ENCODE measurements at regions not wholly inside any gene's neighbourhood (a gene's known extent, or its start where the extent isn't known, plus 50 kb on each side); places are given as distances from the start of the nearest gene placed in this dataset.
"Not testable (repeated sequence)": the region's sequence is repeated elsewhere in the genome, so short reads cannot be mapped to it uniquely, and the experiment has no call there.

DNA sequence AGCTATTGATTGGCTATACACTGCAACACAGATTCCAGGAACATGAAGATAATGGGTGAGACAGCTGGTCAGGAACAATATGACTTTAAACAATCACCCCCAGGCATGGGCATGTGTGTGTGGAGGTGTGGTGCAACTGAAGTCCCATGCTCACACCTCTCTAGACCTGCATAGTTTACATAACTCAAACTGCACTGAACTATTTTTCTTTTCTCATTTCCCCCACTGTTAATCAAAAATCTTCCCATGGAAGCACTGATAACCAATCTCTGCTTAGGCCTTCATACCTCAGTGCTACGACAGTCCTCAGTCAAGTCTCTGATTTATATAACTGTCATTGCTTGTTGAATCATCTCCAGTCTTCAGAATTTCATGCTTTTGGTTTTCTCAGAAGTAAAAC, 600.2 kb downstream of the NTRK3 start:
- intact Hi-C loops (cut with DNase I) = no loop called here
- ATAC-seq (no peak), DNase-seq (ENCODE audit: missing footprints) (no peak)

DNA sequence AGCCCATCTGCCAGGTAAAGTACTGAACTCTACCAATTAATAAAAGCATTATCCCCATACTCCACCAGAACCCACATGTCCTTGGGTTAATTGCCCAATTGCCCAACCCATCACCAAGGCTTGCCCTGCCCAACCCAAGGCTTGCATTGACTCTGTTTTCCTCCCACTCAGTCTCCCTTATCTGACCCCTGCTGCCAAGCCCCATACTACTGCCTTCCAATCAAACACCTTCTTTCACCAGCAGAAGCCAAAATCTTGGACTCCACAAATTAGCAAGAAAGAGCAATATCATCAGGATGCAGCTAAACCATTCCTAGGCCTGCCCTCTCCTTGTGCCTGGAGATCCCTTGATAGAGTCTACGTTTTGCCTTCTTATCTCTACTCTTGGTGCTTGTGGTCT, 602.9 kb downstream of the NTRK3 start:
- ATAC-seq = no peak
- no peak for DNase-seq (ENCODE audit: missing footprints)
- intact Hi-C loops (cut with DNase I) = no loop called here

DNA sequence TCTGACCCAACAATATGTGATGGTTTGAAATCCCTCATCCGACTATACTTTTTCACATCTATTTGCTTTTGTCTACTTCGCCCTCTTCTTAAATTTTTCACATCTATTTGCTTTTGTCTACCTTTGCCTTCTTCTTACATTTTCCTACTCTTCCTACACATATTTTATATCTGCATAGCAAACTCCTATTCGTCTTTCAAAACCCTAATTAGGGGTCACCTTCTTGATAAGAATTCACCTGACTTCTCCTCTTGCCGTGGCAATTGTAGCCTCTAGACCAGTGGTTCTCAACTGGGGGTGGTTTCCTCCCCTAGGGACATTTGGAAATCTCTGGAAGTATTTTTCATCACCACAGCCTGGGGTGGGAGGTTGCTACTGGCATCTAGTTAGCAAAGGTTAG, 607.4 kb downstream of the NTRK3 start:
- DNase-seq (ENCODE audit: missing footprints) (no peak), ATAC-seq (no peak)
- intact Hi-C loops (cut with DNase I) = no loop called here

DNA sequence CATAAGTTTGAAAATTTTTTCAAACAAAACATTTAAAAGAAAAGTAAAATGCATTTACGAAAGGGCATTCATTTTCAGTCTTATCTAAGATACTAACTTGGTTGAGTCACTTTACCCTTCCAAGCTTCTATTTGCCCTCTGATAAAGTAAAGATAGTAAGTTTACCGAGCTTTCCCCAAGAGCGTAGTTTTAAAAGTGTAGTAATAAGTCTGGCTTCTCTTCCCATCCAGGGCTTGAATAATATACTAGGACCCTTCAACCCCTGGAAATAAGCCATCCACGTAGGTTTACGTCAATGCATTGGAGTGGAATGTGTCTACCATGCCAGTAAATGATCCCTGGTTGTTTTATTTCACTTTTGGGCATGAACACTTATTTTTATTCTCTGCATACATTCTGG, 608.3 kb downstream of the NTRK3 start:
- intact Hi-C loops (cut with DNase I) = no loop called here
- no peak for DNase-seq (ENCODE audit: missing footprints)
- no peak for ATAC-seq

DNA sequence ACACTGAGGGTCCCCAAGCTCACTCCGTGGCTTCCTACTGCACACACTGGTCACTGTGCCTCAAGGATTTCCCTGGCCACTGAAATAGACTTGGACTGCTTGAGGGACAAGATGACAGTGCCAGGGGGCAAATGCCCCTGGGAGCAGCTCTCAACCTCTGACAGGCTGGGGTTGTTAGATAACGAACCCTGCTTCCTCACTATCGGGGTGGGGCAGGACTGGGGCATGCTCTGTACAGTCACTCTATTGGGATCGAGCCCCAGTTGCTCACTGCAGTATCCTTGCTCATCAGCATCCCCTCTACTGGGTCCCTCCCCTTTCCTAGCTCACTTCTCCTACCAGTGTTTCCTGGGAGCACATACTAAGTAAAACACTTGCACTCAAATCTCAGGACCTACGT, 610.8 kb downstream of the NTRK3 start:
- ATAC-seq (no peak), DNase-seq (ENCODE audit: missing footprints) (no peak)
- intact Hi-C loops (cut with DNase I) = no loop called here

DNA sequence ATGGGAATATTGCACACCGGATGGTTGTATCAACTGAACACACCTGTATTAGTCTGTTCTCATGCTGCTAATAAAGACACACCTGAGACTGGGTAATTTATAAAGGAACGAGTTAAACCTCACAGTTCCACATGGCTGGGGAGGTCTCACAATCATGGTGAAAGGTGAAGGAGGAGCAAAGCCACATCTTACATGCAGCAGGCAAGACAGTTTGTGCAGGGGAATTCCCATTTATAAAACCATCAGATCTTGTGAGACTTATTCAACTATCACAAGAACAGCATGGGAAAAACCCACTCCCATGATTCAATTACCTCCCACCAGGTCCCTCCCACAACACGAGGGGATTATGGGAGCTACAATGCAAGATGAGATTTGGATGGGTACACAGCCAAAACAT, 613.5 kb downstream of the NTRK3 start:
- intact Hi-C loops (cut with DNase I); ATAC-seq; DNase-seq (ENCODE audit: missing footprints): not testable (repeated sequence)

DNA sequence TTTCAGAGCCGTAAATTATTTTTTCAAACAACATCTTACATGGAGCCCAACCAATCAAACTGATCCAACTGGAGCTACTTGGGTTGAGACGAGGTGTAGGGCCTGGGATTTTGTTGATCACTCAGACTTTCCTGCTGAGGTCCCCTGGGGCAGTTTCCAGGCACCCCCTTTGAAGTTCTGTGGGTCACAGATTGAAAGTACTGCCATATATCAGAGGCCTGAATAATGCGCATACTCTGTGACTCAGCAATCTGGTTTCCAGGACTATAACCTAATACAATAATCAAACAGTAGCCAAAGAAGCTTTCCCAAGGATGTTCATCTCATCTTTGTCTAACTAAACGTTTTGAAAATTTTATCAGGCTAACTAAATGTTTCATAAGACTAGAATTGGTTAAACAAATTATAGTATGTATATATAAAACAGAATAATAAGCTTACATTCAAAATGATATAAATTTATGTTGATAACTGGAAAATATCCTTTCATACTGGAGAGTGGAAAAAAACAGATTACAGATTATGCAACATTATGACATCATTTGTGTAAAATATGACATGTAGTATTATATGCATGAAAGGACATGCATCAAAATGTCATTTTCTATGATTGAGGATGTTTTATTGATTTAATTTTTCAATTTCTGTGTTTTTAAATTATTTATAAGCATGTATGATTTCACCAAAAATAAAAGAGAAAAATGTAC, 617.1 kb downstream of the NTRK3 start:
- ATAC-seq = no peak
- intact Hi-C loops (cut with DNase I) = no loop called here

DNA sequence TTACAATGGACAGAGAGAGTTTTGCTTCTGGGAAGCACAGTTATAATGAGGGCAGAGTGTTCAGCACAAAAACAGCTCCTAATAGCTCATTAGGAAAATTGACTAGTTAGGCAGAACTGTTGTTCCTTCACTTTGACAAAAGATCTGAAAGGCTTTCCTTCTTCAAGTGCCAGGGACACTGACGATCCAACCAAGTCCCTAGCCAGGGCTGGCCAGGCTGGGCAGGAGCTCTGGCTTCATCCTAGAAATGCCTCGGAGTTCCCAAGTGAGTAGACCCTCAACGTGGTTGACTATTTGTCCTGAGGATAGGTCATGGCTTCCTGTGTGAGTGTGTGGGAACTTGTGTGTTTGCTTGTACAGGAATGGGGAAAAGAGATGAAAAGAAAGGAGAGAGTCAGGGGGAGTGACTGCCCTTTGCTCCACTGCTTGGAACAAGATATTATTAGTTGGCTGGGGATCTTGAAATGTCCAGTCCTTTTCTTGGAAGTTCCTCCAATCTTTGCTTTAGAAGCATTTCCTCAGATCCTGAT, 617.9 kb downstream of the NTRK3 start:
- no peak for ATAC-seq
- DNase-seq (ENCODE audit: missing footprints) = no peak
- intact Hi-C loops (cut with DNase I) = no loop called here

More for the DNA sequence above, 617.1 kb downstream of the NTRK3 start:
- no peak for DNase-seq (ENCODE audit: missing footprints)

DNA sequence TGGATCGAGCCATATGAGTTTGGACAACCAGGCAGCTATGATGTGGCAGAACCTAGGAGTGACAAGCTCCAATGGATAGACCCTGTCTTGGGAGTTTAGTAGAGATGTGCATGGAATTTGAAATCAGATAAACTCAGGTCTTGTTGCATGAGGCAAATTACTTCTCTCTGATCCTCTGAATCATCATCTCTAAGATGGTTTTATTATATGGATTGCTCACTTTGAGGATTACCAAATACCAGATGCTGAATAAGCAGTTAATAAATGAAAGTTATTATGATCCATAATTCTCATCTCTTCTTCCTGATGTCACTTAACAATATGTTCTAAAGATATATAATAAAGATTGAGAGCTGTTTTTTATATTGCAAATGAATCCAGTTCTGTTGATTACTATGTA, 622.2 kb downstream of the NTRK3 start:
- intact Hi-C loops (cut with DNase I) = no loop called here
- DNase-seq (ENCODE audit: missing footprints) (no peak), ATAC-seq (no peak)

DNA sequence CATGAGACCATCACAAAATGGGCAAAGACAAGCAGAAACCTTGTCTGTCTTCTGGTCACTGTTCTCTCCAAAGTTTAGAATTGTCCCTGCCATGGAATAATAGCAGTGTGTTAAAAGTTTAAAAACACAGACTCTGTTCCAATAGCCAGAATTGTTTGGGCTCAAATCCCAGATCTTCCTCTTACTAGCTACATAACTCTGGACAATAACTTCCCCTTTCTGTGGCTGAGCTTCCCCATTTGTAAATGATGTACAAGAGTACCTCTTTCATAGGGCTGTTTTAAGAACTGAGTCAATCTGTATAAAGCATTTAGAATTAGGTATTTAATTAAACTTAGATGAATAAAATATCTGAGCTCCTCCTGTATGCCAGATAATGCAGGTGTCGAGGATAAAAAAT, 623.0 kb downstream of the NTRK3 start:
- no peak for DNase-seq (ENCODE audit: missing footprints)
- ATAC-seq = no peak
- intact Hi-C loops (cut with DNase I) = no loop called here

DNA sequence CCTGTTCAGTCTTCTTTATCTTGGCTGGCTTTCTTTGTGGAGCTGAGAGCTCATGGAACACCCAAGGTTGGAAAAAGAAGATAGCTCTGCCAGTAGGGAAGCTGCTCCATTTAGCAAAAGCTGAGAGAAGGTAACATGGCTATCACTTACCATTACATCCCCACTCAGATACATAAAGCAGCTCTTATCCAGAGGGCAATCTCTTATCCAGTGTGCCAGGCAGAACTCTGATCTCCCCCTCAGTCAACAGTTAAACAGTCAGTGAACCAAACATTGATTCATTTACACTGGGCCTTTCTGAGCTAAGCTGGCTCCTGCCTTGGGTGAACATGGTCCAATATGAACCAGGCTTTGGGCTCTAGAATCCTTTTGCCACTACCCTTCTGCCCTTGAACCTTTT, 624.2 kb downstream of the NTRK3 start:
- intact Hi-C loops (cut with DNase I) = no loop called here
- DNase-seq (ENCODE audit: missing footprints) (no peak), ATAC-seq (no peak)

DNA sequence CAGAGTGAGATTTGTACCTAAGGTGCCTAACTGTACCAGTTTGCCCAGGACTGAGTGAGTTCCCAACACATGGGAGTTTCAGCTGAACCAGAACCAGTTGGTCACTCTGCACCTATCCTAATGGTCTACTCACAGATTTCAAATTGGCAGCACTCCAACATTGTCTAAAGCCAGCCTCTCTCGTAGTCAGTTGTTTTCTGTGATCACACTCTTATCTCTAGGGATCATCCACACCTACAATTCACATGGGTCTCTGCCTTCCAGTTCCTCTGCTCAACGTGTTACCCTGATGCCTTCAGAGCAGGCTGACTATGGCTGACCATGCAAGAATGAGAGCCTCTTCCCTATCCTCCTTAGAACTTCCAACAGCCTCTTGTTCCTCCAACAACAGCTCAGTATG, 624.8 kb downstream of the NTRK3 start:
- intact Hi-C loops (cut with DNase I) = no loop called here
- ATAC-seq (no peak), DNase-seq (ENCODE audit: missing footprints) (no peak)

DNA sequence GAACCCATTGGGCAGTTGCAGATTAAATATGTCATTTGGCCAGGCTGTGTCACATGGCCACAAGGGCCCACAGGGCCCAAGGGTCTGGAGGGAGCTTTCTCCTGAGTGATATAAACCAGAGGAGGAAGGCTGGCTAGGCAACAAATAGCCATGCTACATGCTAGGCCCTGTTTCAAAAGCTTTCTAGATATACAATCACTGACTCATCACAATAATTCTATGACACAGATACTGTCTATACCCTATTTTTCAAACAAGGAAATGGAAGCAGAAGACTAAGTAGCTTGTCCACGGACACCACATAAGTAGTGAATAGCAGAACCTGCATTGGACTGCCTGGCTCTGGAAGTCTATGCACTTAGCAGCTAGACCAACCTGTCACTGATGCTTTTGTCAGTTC, 625.4 kb downstream of the NTRK3 start:
- DNase-seq (ENCODE audit: missing footprints) = no peak
- no peak for ATAC-seq
- intact Hi-C loops (cut with DNase I) = no loop called here

DNA sequence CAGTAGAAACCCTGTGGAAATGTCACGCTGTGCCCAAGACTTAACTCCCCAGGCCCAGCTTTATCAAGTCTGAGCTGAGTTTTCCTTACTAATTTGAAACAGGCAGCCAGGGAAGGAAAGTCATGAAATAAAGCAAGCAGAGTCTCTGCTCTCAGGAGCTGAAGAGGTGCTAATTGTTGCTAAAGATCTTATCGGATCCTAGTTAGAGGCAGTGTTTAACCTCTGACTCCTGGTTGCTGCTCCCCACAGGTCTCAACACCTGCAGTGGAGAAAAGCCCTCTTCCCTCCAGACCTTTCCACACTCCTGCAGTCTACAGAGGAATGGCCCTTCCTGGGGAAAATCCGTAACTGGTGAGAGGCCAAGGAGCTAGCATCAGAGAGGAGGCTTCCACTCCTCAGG, 628.2 kb downstream of the NTRK3 start:
- DNase-seq (ENCODE audit: missing footprints) (no peak), ATAC-seq (no peak)
- intact Hi-C loops (cut with DNase I) = no loop called here

DNA sequence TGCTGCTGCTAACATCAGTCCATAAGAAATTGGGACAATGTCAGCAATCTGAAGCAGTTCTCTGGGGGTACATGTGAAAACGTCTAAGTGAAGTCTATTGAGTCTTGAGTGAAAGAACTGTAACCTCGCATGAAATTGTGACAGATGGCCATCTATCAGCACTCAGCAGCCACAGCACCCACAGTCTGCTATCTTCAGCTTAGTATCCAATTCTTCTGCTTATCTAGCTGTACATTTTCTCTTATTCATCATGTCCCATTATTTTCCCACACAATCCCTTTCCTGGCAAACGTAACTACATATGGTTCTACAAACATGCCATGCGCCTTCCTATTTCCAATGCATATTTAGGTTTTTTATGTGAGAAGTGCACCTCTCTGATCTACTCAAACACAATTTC, 629.7 kb downstream of the NTRK3 start:
- DNase-seq (ENCODE audit: missing footprints) (no peak), ATAC-seq (no peak)
- intact Hi-C loops (cut with DNase I) = no loop called here

DNA sequence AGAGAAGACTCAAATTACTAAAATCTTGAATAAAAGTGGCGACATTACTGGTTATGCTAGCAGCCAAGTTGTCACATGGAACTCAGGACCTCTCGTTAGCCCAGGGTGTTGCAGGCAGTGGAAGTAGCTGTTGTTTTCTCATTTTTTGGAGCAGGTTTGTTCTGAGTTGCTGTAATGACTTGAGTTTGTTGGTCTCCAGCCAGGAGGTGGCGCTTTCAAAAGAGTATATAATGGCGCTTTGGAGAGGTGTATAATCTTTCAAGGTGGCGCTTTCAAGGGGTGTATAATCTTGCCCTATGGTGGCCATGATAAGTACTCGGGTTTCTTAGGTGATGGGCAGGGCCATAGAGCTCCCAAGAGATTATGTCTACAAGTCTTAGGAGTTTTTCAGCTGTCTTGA, 632.7 kb downstream of the NTRK3 start:
- intact Hi-C loops (cut with DNase I) = no loop called here
- ATAC-seq (no peak), DNase-seq (ENCODE audit: missing footprints) (no peak)

DNA sequence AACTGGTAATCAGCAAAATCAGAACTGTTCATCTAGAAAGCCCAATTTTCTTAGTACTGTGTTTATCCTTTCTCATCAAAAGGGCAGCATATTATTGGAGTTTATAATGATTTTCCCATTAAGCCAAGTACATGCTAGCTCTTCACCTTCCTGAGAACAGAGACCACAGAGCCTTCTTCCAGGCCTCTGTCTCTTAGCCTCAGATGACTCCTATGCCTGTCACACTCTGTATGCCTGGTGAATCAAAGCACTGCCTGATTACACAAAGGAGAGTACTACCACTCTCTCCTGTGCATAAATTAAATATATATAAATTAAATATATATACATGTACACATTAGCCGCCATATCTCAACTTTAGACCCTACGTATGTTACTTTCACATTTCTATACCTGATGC, 636.1 kb downstream of the NTRK3 start:
- intact Hi-C loops (cut with DNase I) = no loop called here
- ATAC-seq = no peak
- DNase-seq (ENCODE audit: missing footprints) = no peak

DNA sequence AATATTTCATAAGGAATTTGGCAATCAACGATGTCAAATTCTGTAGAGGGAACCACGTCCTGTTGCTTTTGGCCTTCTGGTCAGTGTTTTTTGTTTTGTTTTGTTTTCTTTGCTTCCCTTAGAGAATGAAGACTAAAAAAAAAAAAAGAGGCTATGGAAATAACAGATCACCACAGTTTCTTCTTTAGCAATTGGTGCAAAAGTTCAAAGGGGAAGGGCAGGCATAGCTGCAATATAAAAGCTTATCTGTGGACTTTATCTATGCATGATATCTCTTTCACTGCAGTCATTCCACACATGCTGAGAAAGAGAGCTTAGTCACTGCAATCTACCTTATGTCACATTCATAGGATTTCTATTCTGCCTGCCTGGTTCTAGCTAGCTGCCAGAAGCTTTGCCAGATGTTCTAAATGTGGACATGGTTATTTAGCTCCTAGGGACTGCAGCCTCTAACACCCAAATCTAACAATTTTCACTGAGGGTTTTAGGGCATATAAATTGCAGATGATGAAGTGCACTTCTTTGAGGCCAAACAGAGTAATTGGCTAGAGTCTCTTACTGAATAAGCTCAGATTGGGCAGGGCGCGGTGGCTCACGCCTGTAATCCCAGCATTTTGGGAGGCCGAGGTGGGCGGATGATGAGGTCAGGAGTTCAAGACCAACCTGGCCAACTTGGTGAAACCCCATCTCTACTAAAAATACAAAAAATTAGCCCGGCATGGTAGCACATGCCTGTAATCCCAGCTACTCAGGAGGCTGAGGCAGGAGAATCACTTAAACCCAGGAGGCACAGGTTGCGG, 637.2 kb downstream of the NTRK3 start:
- DNase-seq (ENCODE audit: missing footprints) (no peak), ATAC-seq (peak; percentile 87)
- intact Hi-C loops (cut with DNase I) = no loop called here

DNA sequence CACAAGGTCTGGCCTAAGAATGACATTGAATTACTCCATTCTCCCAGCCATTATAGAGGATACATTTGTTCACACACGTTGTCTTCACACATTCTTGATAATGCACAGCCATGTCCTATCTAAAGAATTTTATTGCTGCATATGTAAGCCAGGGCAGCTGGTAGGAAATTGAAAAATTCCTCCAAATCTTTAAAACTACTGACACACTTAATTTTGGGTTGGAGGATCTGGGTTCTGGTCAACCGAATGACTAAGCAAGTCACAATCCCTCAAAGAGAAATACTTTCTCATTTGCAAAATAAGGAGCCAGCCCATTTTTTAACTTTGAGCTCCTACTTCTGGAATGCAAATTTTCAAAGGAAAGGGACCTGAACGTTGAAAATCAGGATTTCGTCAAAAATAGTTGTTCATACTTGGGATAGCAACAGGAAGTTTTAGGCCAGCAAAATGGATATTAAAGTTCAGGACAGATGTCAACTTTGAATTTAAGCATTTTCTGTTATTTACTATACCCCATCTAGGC, 638.3 kb downstream of the NTRK3 start:
- intact Hi-C loops (cut with DNase I) = no loop called here
- no peak for DNase-seq (ENCODE audit: missing footprints)
- no peak for ATAC-seq

DNA sequence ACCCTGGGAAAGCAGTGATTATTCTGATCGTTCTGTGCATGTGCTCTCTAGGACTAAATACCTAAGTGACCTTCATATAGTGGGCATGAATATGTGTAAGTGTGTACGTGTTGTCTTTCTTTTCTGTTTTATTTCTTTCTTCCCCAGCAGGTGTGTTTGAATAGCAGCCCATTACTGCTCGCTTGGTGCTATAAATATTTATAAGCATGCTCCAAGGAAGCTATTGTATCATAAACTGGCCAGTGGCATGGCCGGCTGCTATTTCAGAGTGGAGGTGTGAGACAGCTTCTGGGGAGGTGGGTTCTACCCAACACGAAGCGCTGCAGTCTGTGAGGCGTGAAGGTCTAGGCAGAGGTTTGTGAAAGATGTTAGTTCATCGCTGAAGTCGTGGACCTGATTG, 641.8 kb downstream of the NTRK3 start:
- DNase-seq (ENCODE audit: missing footprints) (no peak), ATAC-seq (no peak)
- intact Hi-C loops (cut with DNase I) = no loop called here
